ENCODE measurements at regions not wholly inside any gene's neighbourhood (a gene's known extent, or its start where the extent isn't known, plus 50 kb on each side); places are given as distances from the start of the nearest gene placed in this dataset.

DNA sequence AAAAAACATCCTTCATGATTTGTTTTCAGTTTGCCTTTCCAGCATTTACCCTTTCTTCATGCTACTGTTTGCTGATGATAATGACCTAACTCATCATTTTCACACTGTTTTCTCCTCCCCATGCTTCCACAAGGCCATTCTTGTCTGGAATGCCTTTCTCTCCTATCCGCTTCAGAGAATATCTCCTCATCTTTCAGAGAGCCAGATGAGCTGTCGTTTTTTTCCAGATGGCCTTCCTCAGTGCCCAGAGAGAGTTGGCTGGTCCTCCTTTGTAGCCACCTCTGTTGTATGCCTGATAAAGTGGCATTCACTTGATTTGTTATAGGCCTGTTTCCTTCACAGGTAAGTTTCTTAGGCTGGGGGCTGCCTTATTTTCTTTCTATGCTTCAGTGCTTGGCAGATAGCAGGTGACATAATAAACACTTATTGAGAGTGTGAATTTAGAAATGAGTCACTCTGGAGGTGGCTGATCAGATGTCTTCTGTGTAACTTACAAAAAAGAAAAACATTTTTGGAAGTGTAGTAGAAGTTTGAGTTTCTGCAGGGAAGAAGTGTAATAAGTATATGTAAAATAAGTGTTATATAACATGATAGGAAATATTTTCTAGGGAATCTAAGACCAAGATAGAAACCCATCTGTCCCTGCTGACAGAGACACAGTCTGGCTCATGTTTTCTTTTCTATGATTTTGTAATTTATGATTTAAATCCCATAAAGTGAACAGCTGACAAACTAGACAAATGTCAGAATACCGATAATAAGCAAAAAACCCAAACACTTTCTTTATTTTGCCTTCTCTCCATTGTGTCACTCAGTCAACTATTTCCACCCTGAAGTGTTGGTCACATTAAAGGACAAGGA lies 174.5 kb downstream of the DACT1 start:
- intact Hi-C loops (cut with DNase I), result no loop called here
- no peak for FAIRE-seq
- no peak overlapping the region for H3K9ac ChIP-seq (ENCODE audit: low read length in 3 of 3)
- no peaks in the 10 kb centered on the region for H3K27me3 ChIP-seq (ENCODE audit: control insufficient read depth, insufficient read depth, low read length)
- DNase-seq, result no peak
- no peaks in the 10 kb centered on the region for H3K9me3 ChIP-seq (ENCODE audit: control insufficient read depth in 2 of 3, insufficient read depth in 1 of 3, low read length in 3 of 3)
- TF ChIP-seq CTCF (IDR thresholded peaks at IDR 0.05; ENCODE audit: borderline replicate concordance, extremely low read depth, insufficient read depth), result no peak
- H3K27ac ChIP-seq (ENCODE audit: low read depth in 2 of 2, low read length in 2 of 2), result no peak overlapping the region
- H3K4me1 ChIP-seq (ENCODE audit: control insufficient read depth in 2 of 3, insufficient read depth in 2 of 3, low read depth in 1 of 3, low read length in 3 of 3), result no peaks in the 10 kb centered on the region
- H3K36me3 ChIP-seq (ENCODE audit: control insufficient read depth in 2 of 3, insufficient read depth in 3 of 3, low read length in 3 of 3), result no peaks in the 10 kb centered on the region
- no peak overlapping the region for H3K4me3 ChIP-seq (ENCODE audit: low read length in 3 of 3)

DNA sequence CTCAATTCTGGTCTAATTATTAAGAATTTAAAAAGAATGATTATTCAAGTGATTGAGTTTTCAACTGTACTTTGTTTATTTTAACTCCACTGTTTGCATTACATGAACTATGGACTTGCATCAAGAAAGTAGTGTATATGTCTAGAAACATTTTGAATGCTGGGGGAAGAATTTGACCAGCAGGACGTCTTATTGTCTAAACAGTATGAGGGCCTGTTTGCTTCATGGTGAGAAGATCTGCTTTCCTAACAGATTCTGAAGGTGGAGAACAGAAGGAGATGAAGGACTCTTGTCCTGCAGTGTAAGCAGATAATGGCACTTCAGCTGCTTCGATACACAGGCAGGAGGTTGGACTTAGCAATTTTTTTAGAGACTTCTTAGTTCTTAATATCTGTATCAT lies 176.0 kb downstream of the DACT1 start:
- H3K36me3 ChIP-seq (ENCODE audit: control insufficient read depth in 2 of 3, insufficient read depth in 3 of 3, low read length in 3 of 3), result no peaks in the 10 kb centered on the region
- H3K4me3 ChIP-seq (ENCODE audit: low read length in 3 of 3), result no peak overlapping the region
- FAIRE-seq, result no peak
- no peaks in the 10 kb centered on the region for H3K27me3 ChIP-seq (ENCODE audit: control insufficient read depth, insufficient read depth, low read length)
- intact Hi-C loops (cut with DNase I), result no loop called here
- no peak overlapping the region for H3K27ac ChIP-seq (ENCODE audit: low read depth in 2 of 2, low read length in 2 of 2)
- TF ChIP-seq CTCF (IDR thresholded peaks at IDR 0.05; ENCODE audit: borderline replicate concordance, extremely low read depth, insufficient read depth), result no peak
- H3K4me1 ChIP-seq (ENCODE audit: control insufficient read depth in 2 of 3, insufficient read depth in 2 of 3, low read depth in 1 of 3, low read length in 3 of 3), result no peaks in the 10 kb centered on the region
- no peak for DNase-seq
- H3K9ac ChIP-seq (ENCODE audit: low read length in 3 of 3), result no peak overlapping the region
- H3K9me3 ChIP-seq (ENCODE audit: control insufficient read depth in 2 of 3, insufficient read depth in 1 of 3, low read length in 3 of 3), result no peaks in the 10 kb centered on the region

GRCh38 chr14:58814466-58814865 lies 176.7 kb downstream of the DACT1 start:
- Histone ChIP-seq H3K27ac (ENCODE audit: low read depth in 2 of 2, low read length in 2 of 2) (no peak overlapping the region), H3K4me3 (ENCODE audit: low read length in 3 of 3) (no peak overlapping the region), H3K36me3 (ENCODE audit: control insufficient read depth in 2 of 3, insufficient read depth in 3 of 3, low read length in 3 of 3) (no peaks in the 10 kb centered on the region), H3K4me1 (ENCODE audit: control insufficient read depth in 2 of 3, insufficient read depth in 2 of 3, low read depth in 1 of 3, low read length in 3 of 3) (no peaks in the 10 kb centered on the region), H3K9me3 (ENCODE audit: control insufficient read depth in 2 of 3, insufficient read depth in 1 of 3, low read length in 3 of 3) (no peaks in the 10 kb centered on the region), H3K9ac (ENCODE audit: low read length in 3 of 3) (no peak overlapping the region), H3K27me3 (ENCODE audit: control insufficient read depth, insufficient read depth, low read length) (no peaks in the 10 kb centered on the region)
- DNase-seq, result no peak
- intact Hi-C loops (cut with DNase I), result no loop called here
- FAIRE-seq, result no peak
- TF ChIP-seq CTCF (IDR thresholded peaks at IDR 0.05; ENCODE audit: borderline replicate concordance, extremely low read depth, insufficient read depth), result no peak

All from kidney (tissue), 13 donors.